OCI-LY1 (cell line): ENCODE measurements at regions not wholly inside any gene's neighbourhood (a gene's known extent, or its start where the extent isn't known, plus 50 kb on each side); places are given as distances from the start of the nearest gene placed in this dataset.

Experiments used
- CTCF ChIP-seq: fragments of 200-600 bp; sonication (generic), shearing (Covaris generic); IDR thresholded peaks from 2 replicates; pipeline ENCODE4 v1.5.1; 2017; ENCODE audit warnings: mild to moderate bottlenecking, antibody characterized with exemption, low read length, moderate library complexity, mixed read lengths
- EZH2 ChIP-seq: fragments of 200-600 bp; sonication (generic), shearing (Covaris generic); IDR thresholded peaks from 2 replicates; pipeline ENCODE4 v1.8.0; 2017; ENCODE audit warnings: borderline replicate concordance, mixed run types, mild to moderate bottlenecking, antibody characterized with exemption, low read length, moderate library complexity, mixed read lengths

- TF ChIP-seq CTCF (no peak), EZH2 (no peak)
Observed at GRCh38 chr6:168828035-168828434, 387.1 kb downstream of the SMOC2 start.
